GM04503 (cell line): ENCODE measurements at regions not wholly inside any gene's neighbourhood (a gene's known extent, or its start where the extent isn't known, plus 50 kb on each side); places are given as distances from the start of the nearest gene placed in this dataset.
A peak's percentile ranks its signal among the peaks of the same experiment; 100 is the strongest.

Source experiments
- DNase-seq: peaks from one replicate; pipeline ENCODE4 v3.0.0-alpha.2; 2012; ENCODE audit warnings: low read depth

GRCh38 chr11:22491555-22492225, 133.9 kb downstream of the FANCF start:
- DNase-seq: peak; percentile 18

GRCh38 chr11:22479971-22480720, 142.0 kb downstream of the SLC17A6 start:
- no peak for DNase-seq

- no peak for DNase-seq
Measured at GRCh38 chr11:22479208-22479607, 141.0 kb downstream of the SLC17A6 start.

- no peak for DNase-seq
Measured at GRCh38 chr11:22478169-22478568, 140.0 kb downstream of the SLC17A6 start.

- no peak for DNase-seq
Measured at GRCh38 chr11:22477312-22477711, 139.1 kb downstream of the SLC17A6 start.

- no peak for DNase-seq
Measured at GRCh38 chr11:22476589-22476988, 138.4 kb downstream of the SLC17A6 start.

GRCh38 chr11:22474616-22475015, 136.4 kb downstream of the SLC17A6 start:
- DNase-seq: no peak

- no peak for DNase-seq
Measured at GRCh38 chr11:22473586-22473985, 135.4 kb downstream of the SLC17A6 start.

- DNase-seq: no peak
Measured at GRCh38 chr11:22472306-22472705, 134.1 kb downstream of the SLC17A6 start.

GRCh38 chr11:22471385-22471784, 133.2 kb downstream of the SLC17A6 start:
- no peak for DNase-seq

GRCh38 chr11:22467741-22468140, 129.6 kb downstream of the SLC17A6 start:
- DNase-seq: no peak

GRCh38 chr11:22467248-22467647, 129.1 kb downstream of the SLC17A6 start:
- DNase-seq: no peak

GRCh38 chr11:22466809-22467208, 128.6 kb downstream of the SLC17A6 start:
- peak; percentile 73 for DNase-seq

- no peak for DNase-seq
Measured at GRCh38 chr11:22466351-22466750, 128.2 kb downstream of the SLC17A6 start.

GRCh38 chr11:22465620-22466019, 127.4 kb downstream of the SLC17A6 start:
- DNase-seq: no peak

- DNase-seq: no peak
Measured at GRCh38 chr11:22461626-22462025, 123.4 kb downstream of the SLC17A6 start.

GRCh38 chr11:22460181-22460580, 122.0 kb downstream of the SLC17A6 start:
- DNase-seq: no peak

- DNase-seq: no peak
Measured at GRCh38 chr11:22459048-22459447, 120.9 kb downstream of the SLC17A6 start.

- DNase-seq: no peak
Measured at GRCh38 chr11:22458161-22458560, 120.0 kb downstream of the SLC17A6 start.

- DNase-seq: no peak
Measured at GRCh38 chr11:22456993-22457762, 119.0 kb downstream of the SLC17A6 start.

GRCh38 chr11:22454461-22455090, 116.4 kb downstream of the SLC17A6 start:
- no peak for DNase-seq

GRCh38 chr11:22449441-22449840, 111.3 kb downstream of the SLC17A6 start:
- DNase-seq: no peak
